Right lobe of liver (tissue), 6 donors: ENCODE measurements at regions not wholly inside any gene's neighbourhood (a gene's known extent, or its start where the extent isn't known, plus 50 kb on each side); places are given as distances from the start of the nearest gene placed in this dataset.

Experiments used
- ATAC-seq, 4 donors: fragments of 200-7000 bp; cut with Tn5 transposase; one replicate each; pipeline ENCODE4 v1.9.1; 2020; ENCODE audit warnings: mild to moderate bottlenecking in 4 of 4, moderate library complexity in 4 of 4
- DNase-seq, 3 donors: peaks; one replicate each; pipeline ENCODE4 v3.0.0-alpha.2; 2020
- H3K27ac ChIP-seq, 3 donors: fragments of 200-600 bp; one replicate each; pipeline ENCODE4 v1.8.0; 2022
- H3K27me3 ChIP-seq, 2 donors: fragments of 200-600 bp; one replicate each; pipeline ENCODE4 v1.8.0; 2022
- H3K36me3 ChIP-seq, 4 donors: fragments of 200-600 bp; sonication (generic) in 1 of 4; one replicate each; pipeline versions ENCODE4 v1.5.1 to v1.8.0; 2017 to 2022; ENCODE audit warnings: control low read depth in 1 of 4
- H3K4me1 ChIP-seq, 4 donors: fragments of 200-600 bp; sonication (generic) in 1 of 4; one replicate each; pipeline versions ENCODE4 v1.5.1 to v1.8.0; 2017 to 2022; ENCODE audit warnings: control low read depth in 1 of 4
- H3K4me3 ChIP-seq, 3 donors: fragments of 200-600 bp; one replicate each; pipeline ENCODE4 v1.8.0; 2022
- H3K9me3 ChIP-seq, 4 donors: fragments of 200-600 bp; sonication (generic) in 1 of 4; one replicate each; pipeline versions ENCODE4 v1.5.1 to v1.8.0; 2017 to 2022; ENCODE audit warnings: control low read depth in 1 of 4
- CTCF ChIP-seq, 4 donors: fragments of 200-600 bp in 3 of 4; fragments of 450-650 bp in 1 of 4; IDR thresholded peaks; one replicate each; pipeline versions ENCODE4 v1.5.1 to v1.8.0; 2016 to 2022; ENCODE audit warnings: antibody characterized with exemption in 4 of 4, mild to moderate bottlenecking in 2 of 4
- POLR2A ChIP-seq: fragments of 450-650 bp; IDR thresholded peaks from one replicate; pipeline ENCODE4 v1.6.1; 2017; ENCODE audit warnings: antibody characterized with exemption, mild to moderate bottlenecking
- WGBS: methylation state at CpG from one replicate; pipeline ENCODE4 v1.1.6; 2018; ENCODE audit warnings: low coverage, low lambda C conversion rate; ENCODE audit not compliant: insufficient coverage; ENCODE audit errors: missing lambda C conversion rate; 5-methylcytosine and 5-hydroxymethylcytosine counted together
- intact Hi-C, 2 donors: fragments of 100-400 bp; cut with DNase I; formaldehyde crosslinking; loops; one replicate each; pipeline versions ENCODE4 v1.11.2 to v1.14.1; 2022
- donor health status: DM: no; HTN: yes; CAD: no.
- donor health status: DM: no; HTN: no; CAD: no.
- donor health status: DM: no; HTN: no; CAD: no.
- donor health status: DM: no; HTN: yes; CAD: no.
- donor health status: DM: no; HTN: yes; CAD: no.

- H3K4me1 ChIP-seq = no peaks in the 10 kb centered on the region
- H3K36me3 ChIP-seq = no peaks in the 10 kb centered on the region
- H3K27me3 ChIP-seq = no peaks in the 10 kb centered on the region
- TF ChIP-seq CTCF (IDR thresholded peaks at IDR 0.05) (no peak), POLR2A (no peak)
- intact Hi-C loops = no loop called here
- ATAC-seq = no peak
- no peaks in the 10 kb centered on the region for H3K9me3 ChIP-seq
- no peak for DNase-seq
- H3K4me3 ChIP-seq = no peak overlapping the region
- no peak overlapping the region for H3K27ac ChIP-seq
Observed at GRCh38 chr3:29189328-29189727, 91.5 kb upstream of the RBMS3 start.

- intact Hi-C loops = no loop called here
Observed at GRCh38 chr3:29194139-29194538, 86.7 kb upstream of the RBMS3 start.

DNA sequence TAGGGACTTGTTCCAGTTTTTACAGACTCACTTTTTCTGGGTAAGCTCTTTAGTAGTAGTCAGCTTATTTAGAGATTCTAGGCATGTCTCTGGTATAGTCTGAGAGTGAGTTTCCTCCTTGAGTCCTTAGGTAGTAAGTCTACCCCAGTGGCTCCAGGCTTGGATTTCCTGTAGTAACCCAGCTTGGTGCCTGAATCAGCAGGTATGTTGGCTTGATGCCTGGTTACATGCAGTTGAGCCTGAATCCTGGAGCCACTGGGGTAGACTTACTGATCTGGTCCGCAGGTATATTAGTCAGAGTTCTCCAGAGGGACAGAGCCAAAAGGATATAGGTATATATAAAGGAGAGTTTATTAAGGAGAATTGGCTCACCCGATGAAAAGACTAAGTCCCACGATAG is 85.8 kb upstream of the RBMS3 start:
- WGBS = 46% methylated on average over 3 of the region's 3 CpGs
- intact Hi-C loops = no loop called here
- TF ChIP-seq POLR2A = no peak
- Histone ChIP-seq H3K27me3 (no peaks in the 10 kb centered on the region), H3K4me1 (no peaks in the 10 kb centered on the region), H3K9me3 (no peaks in the 10 kb centered on the region), H3K36me3 (no peaks in the 10 kb centered on the region), H3K4me3 (no peak overlapping the region), H3K27ac (no peak overlapping the region)
- no peak for ATAC-seq
- DNase-seq = no peak

More at GRCh38 chr3:29194139-29194538, 86.7 kb upstream of the RBMS3 start:
- WGBS = 77% methylated on average over 1 of the region's 1 CpG
- Histone ChIP-seq H3K27me3 (no peaks in the 10 kb centered on the region), H3K4me1 (no peaks in the 10 kb centered on the region), H3K4me3 (no peak overlapping the region), H3K36me3 (no peaks in the 10 kb centered on the region), H3K27ac (no peak overlapping the region), H3K9me3 (no peaks in the 10 kb centered on the region)
- DNase-seq (no peak), ATAC-seq (no peak)
- no peak for TF ChIP-seq POLR2A
- TF ChIP-seq CTCF (IDR thresholded peaks at IDR 0.05) = no peak

GRCh38 chr3:29201604-29202003 is 79.3 kb upstream of the RBMS3 start:
- WGBS = 65% methylated on average over 1 of the region's 1 CpG
- intact Hi-C loops = no loop called here
- H3K4me1 ChIP-seq = no peaks in the 10 kb centered on the region

DNA sequence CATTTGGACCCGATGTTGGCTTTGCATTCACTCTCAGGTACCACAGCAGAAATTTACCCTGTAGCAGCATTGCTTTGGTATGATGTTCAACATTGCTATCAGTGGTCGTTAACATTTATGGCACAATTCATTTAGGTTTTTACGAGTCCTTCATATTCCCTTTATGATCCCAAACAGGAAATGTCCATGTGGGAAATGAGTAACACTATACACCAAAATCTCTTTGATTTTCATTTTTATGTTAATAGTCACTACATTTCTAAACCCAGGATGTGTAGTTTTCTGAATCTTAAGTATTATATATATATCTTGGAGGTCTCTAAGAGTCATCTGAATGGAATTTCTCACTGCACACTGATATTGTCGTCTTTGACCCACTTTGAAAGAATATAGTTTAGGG is 78.5 kb upstream of the RBMS3 start:
- 77% methylated on average over 4 of the region's 4 CpGs for WGBS
- ATAC-seq (no peak), DNase-seq (no peak)
- no peak for TF ChIP-seq CTCF (IDR thresholded peaks at IDR 0.05)
- no peak for TF ChIP-seq POLR2A
- intact Hi-C loops = no loop called here
- Histone ChIP-seq H3K9me3 (no peaks in the 10 kb centered on the region), H3K4me3 (no peak overlapping the region), H3K27me3 (no peaks in the 10 kb centered on the region), H3K4me1 (no peaks in the 10 kb centered on the region), H3K36me3 (no peaks in the 10 kb centered on the region), H3K27ac (no peak overlapping the region)

More at GRCh38 chr3:29201604-29202003, 79.3 kb upstream of the RBMS3 start:
- no peak for TF ChIP-seq POLR2A
- TF ChIP-seq CTCF (IDR thresholded peaks at IDR 0.05) = no peak
- H3K9me3 ChIP-seq = no peaks in the 10 kb centered on the region
- no peaks in the 10 kb centered on the region for H3K36me3 ChIP-seq
- DNase-seq = no peak
- no peak for ATAC-seq
- no peaks in the 10 kb centered on the region for H3K27me3 ChIP-seq
- no peak overlapping the region for H3K27ac ChIP-seq
- H3K4me3 ChIP-seq = no peak overlapping the region
